Activated CD4-positive, alpha-beta T cell treated with anti-CD3 and anti-CD28 coated beads, Interleukin-2, amount 10 ng/mL, durations not matched to agents 24 days and 14 days (primary cell): ENCODE measurements at regions not wholly inside any gene's neighbourhood (a gene's known extent, or its start where the extent isn't known, plus 50 kb on each side); places are given as distances from the start of the nearest gene placed in this dataset.

Source experiments
- DNase-seq: peaks from one replicate; pipeline ENCODE4 v3.0.0; 2022
- H3K27ac Mint-ChIP-seq: one replicate; pipeline ENCODE4 v1.8.0; 2022; ENCODE audit warnings: mild to moderate bottlenecking, mixed read lengths
- H3K27me3 Mint-ChIP-seq: one replicate; pipeline ENCODE4 v1.8.0; 2022; ENCODE audit warnings: mixed read lengths
- H3K36me3 Mint-ChIP-seq: one replicate; pipeline ENCODE4 v1.8.0; 2022; ENCODE audit warnings: low read depth, mild to moderate bottlenecking, mixed read lengths
- H3K4me1 Mint-ChIP-seq: one replicate; pipeline ENCODE4 v1.8.0; 2021; ENCODE audit warnings: mixed read lengths
- H3K4me3 Mint-ChIP-seq: one replicate; pipeline ENCODE4 v1.8.0; 2022; ENCODE audit warnings: mild to moderate bottlenecking, moderate library complexity, mixed read lengths
- H3K9me3 Mint-ChIP-seq: one replicate; pipeline ENCODE4 v1.8.0; 2021; ENCODE audit warnings: mixed read lengths
- intact Hi-C: fragments of 100-400 bp; cut with micrococcal nuclease; formaldehyde crosslinking; loops from one replicate; pipeline ENCODE4 v1.15.1; 2023

DNA sequence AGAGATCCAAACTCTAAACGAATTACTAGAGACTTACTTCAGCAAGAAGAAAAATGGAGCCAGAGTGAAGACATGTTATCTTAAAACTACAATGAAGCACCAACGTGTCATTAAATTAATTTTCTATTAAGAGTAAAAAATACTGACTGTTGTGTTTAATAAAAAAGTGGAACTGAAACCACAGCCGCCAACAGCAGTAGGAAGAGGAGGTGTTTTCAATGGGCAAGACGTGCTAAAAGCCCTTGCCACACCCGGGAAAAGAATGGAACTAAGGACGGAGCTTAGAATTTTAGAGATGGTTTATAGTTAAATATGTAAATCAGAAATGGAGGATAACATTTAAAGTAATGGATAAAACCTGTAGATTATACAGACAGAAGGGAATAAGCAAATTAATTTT, 608.7 kb downstream of the TFAP2A start:
- no peak overlapping the region for H3K27ac Mint-ChIP-seq
- no peaks in the 10 kb centered on the region for H3K4me1 Mint-ChIP-seq
- intact Hi-C loops, result no loop called here
- H3K9me3 Mint-ChIP-seq, result no peaks in the 10 kb centered on the region
- DNase-seq, result no peak
- no peak overlapping the region for H3K4me3 Mint-ChIP-seq
- H3K36me3 Mint-ChIP-seq, result no peaks in the 10 kb centered on the region
- H3K27me3 Mint-ChIP-seq, result no peaks in the 10 kb centered on the region

DNA sequence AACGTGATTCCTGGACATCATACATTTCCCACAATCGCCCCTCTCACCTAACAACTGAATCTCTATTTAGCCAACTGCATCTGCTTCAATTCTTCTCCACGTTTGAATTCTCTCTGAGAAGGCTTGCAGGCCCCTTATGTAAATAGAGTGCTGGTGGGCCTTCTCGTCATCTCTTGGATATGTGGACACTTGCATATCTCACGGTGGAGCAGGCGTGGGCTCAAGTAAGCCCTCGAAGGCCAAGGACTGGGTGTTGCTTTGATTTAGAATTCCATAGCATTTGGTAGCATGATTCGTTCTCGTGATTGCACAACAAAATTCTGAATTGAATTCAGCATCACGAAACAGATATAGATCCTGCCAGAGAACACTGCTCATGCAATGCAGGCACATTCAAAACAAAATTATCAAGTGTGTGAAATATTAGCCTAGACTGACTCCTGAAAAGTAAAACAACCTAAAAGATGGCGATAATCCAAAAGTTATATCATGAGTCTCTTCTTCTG, 613.6 kb downstream of the TFAP2A start:
- Mint-ChIP-seq H3K4me1 (no peaks in the 10 kb centered on the region), H3K9me3 (no peaks in the 10 kb centered on the region), H3K4me3 (no peak overlapping the region), H3K36me3 (no peaks in the 10 kb centered on the region), H3K27ac (no peak overlapping the region), H3K27me3 (no peaks in the 10 kb centered on the region)
- intact Hi-C loops, result no loop called here
- DNase-seq, result no peak

DNA sequence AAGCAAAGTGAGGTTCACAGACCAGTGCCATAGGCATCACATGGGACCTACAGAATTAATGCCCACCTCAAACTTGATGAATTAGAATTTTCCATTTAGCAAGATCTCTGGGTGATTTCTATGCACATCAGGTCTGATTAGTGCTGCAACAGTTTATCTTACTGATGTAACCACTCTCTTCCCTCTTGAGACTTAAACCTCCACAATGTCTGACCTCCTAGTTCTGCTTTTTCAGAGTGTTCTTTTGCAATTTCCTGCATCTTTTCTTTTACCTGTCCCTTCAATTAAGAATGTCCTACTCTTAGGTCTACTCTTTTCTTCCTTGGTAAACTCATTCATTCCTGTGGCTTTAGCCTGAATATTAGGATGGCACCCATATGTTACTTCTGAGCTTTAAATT, 615.3 kb downstream of the TFAP2A start:
- no peaks in the 10 kb centered on the region for H3K27me3 Mint-ChIP-seq
- H3K4me1 Mint-ChIP-seq, result no peaks in the 10 kb centered on the region
- H3K4me3 Mint-ChIP-seq, result no peak overlapping the region
- no peaks in the 10 kb centered on the region for H3K36me3 Mint-ChIP-seq
- no peak for DNase-seq
- no peak overlapping the region for H3K27ac Mint-ChIP-seq
- intact Hi-C loops, result no loop called here
- H3K9me3 Mint-ChIP-seq, result peaks cover 4% of the 10 kb centered on the region

DNA sequence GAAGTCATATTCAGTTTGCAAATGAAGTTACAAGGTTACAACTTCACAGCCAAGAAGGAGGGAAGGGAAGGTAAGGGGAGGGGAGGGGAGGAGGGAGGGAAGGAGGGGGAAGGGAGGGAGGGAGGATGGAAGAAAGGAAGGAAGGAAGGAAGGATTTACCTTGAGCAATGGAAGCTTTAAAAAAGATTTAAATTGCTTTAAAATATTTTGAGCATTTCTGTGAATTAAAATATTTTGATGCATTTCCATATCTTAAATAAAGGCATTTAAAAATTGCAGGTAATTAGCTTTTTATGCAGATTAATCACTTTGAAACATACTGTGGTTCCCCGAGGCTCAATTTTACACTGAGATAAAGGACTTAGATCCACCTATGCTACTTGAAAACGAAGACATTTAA, 618.0 kb downstream of the TFAP2A start:
- no peak overlapping the region for H3K4me3 Mint-ChIP-seq
- no peak for DNase-seq
- no peak overlapping the region for H3K27ac Mint-ChIP-seq
- no peaks in the 10 kb centered on the region for H3K36me3 Mint-ChIP-seq
- H3K27me3 Mint-ChIP-seq, result no peaks in the 10 kb centered on the region
- H3K9me3 Mint-ChIP-seq, result peaks cover 4% of the 10 kb centered on the region
- no peaks in the 10 kb centered on the region for H3K4me1 Mint-ChIP-seq
- intact Hi-C loops, result no loop called here

DNA sequence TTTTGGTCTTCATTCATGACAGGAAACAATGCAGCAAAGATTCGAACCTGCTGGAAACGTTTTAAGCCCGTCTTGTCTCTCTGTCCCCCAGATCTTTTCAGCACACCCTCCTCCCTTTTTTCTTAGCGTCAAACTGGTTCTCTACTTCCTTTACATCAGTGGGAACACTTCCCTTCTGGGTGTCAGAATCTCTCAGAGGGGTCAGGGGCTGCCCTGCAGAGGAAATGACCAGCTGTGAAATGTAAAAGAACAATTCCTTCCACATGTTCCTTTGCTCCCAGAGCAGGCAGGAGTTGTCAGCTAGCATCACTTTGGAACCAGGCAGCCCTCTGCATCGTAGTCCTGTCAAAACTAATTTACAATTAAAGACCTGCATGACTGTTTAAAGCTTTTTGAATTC, 619.0 kb downstream of the TFAP2A start:
- Mint-ChIP-seq H3K4me3 (no peak overlapping the region), H3K36me3 (no peaks in the 10 kb centered on the region), H3K9me3 (peaks cover 4% of the 10 kb centered on the region), H3K27ac (no peak overlapping the region), H3K27me3 (no peaks in the 10 kb centered on the region), H3K4me1 (no peaks in the 10 kb centered on the region)
- DNase-seq, result no peak
- intact Hi-C loops, result no loop called here

DNA sequence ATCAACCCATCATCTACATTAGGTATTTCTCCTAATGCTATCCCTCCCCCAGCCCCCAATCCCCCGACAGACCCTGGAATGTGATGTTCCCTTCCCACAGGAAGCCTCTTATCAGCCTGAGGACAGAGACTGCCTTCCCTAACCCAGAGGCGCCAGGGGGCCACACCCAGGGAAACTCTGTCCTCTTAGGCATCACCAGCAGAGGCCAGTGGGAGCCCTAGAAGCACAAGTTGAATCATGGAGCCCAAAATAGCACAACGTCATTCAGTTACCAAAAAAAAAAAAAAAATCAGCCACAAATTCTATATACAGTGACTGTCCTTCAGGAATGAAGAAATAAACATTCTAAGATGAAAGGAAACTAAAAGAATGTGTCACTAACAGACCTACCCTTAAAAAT, 625.7 kb downstream of the TFAP2A start:
- intact Hi-C loops, result no loop called here
- no peak overlapping the region for H3K27ac Mint-ChIP-seq
- no peaks in the 10 kb centered on the region for H3K36me3 Mint-ChIP-seq
- no peaks in the 10 kb centered on the region for H3K27me3 Mint-ChIP-seq
- no peak overlapping the region for H3K4me3 Mint-ChIP-seq
- no peaks in the 10 kb centered on the region for H3K4me1 Mint-ChIP-seq
- no peaks in the 10 kb centered on the region for H3K9me3 Mint-ChIP-seq
- no peak for DNase-seq

DNA sequence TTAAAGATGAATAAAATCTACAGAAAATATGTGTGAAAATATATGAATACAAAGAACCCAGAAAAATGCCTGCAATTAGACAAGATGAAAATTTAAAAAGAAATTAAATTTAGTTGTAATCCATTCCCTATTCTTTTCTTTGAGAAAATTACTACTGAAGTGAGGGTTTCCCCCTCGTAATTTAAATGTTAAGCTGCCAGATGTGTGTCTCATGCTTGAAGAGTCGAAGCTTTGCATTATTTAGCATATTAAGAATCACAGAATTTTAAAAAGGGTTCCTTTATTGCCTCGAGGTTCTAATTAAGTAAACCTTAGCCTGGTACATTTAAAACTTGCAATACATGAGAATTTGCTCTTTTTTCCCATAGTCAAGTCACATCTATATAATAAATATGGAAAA, 630.1 kb downstream of the TFAP2A start:
- H3K27ac Mint-ChIP-seq, result no peak overlapping the region
- H3K4me1 Mint-ChIP-seq, result no peaks in the 10 kb centered on the region
- intact Hi-C loops, result no loop called here

DNA sequence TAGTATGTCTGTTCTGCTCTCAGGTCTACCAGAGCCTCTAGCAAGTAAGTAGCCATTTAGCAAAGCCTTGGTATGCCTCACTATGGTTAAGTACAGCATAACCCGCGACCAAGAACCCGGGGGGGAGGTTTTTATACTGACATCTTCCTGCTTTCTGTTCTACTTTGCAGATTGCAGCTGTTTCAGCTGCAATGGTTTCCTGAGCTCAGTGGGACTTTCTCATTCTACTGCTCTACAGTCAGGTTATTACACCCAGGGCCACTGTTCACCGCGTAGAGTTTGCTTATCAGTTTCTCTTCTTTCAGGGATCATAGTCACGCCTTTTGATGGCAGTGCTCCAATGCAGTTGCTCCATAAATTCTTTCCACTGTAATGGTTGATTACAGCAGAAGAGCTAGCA, 631.3 kb downstream of the TFAP2A start:
- Mint-ChIP-seq H3K27me3 (no peaks in the 10 kb centered on the region), H3K4me3 (no peak overlapping the region), H3K36me3 (no peaks in the 10 kb centered on the region), H3K27ac (no peak overlapping the region), H3K4me1 (no peaks in the 10 kb centered on the region), H3K9me3 (no peaks in the 10 kb centered on the region)
- intact Hi-C loops, result no loop called here
- DNase-seq, result no peak

More for the DNA sequence above, 630.1 kb downstream of the TFAP2A start:
- Mint-ChIP-seq H3K9me3 (no peaks in the 10 kb centered on the region), H3K27me3 (no peaks in the 10 kb centered on the region), H3K4me3 (no peak overlapping the region), H3K36me3 (no peaks in the 10 kb centered on the region)
- DNase-seq, result no peak

DNA sequence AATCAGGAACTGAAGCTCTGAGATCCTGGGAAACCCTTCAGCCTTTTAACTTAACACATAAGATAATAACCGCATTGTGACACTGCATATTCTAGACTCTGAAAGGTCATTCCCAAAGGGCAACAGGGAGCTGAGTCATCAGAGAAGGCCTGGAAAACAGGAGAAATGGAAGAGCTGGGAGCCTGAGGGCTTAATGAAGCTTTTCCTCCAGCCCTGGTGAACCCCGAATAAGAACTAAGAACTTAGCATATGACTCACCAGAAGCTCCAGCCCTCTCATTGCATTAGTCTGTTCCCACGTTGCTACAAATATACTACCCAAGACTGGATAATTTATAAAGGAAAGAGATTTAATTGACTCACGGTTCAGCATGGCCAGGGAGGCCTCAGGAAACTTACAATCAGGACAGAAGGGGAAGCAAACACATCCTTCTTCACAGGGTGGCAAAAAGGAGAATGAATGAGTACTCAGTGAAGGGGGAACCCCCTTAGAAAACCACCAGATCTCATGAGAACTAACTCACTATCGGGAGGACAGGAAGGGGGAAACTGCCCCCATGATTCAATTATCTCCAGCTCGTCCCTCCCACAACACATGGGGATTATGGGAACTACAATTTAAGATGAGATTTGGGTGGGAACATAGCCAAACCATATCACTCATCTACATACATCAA, 648.5 kb downstream of the TFAP2A start:
- no peaks in the 10 kb centered on the region for H3K27me3 Mint-ChIP-seq
- H3K4me1 Mint-ChIP-seq, result no peaks in the 10 kb centered on the region
- no peak overlapping the region for H3K4me3 Mint-ChIP-seq
- H3K27ac Mint-ChIP-seq, result no peak overlapping the region
- no peaks in the 10 kb centered on the region for H3K9me3 Mint-ChIP-seq
- no peaks in the 10 kb centered on the region for H3K36me3 Mint-ChIP-seq
- intact Hi-C loops, result no loop called here
- DNase-seq, result no peak

DNA sequence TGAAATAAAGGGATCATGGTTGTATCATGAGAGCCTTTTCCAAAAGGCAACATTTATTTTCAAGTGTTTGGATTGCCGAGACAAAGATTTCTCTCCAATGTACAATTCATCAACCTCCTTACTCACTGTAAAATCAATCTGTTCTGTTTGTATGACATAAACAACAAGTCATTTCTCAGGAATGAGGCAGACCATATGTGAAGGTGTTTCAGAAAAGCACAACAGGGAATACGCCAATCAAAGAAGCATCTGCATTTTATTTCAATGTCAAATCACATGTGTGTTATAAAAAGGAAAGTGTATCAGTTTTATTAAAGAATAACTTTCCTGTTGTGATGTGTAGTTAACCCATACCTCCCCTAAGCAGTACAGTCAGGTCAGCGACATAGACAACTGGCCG, 653.7 kb downstream of the TFAP2A start:
- no peak for DNase-seq
- H3K36me3 Mint-ChIP-seq, result no peaks in the 10 kb centered on the region
- H3K9me3 Mint-ChIP-seq, result no peaks in the 10 kb centered on the region
- H3K4me1 Mint-ChIP-seq, result no peaks in the 10 kb centered on the region
- H3K4me3 Mint-ChIP-seq, result no peak overlapping the region
- H3K27me3 Mint-ChIP-seq, result no peaks in the 10 kb centered on the region
- intact Hi-C loops, result no loop called here
- no peak overlapping the region for H3K27ac Mint-ChIP-seq

DNA sequence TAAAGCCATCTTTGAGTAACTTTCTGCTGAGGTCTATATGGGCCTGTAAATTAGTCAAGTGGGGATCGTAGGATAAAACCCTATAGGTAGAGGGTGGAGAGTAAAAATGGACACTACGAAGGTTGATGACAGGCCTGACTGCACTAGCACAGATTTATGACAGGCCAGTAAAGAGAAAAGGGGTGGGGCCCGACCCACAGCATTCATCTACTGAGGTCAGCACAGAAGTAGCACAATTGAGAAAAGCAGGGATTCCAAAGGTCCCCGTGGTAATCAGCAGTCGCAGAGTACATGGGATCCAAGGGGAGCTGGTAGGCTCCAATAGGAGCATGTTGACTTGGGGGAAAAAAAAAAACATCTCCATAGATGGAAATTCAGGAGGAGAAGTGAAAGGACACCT, 660.4 kb downstream of the TFAP2A start:
- no peaks in the 10 kb centered on the region for H3K36me3 Mint-ChIP-seq
- no peaks in the 10 kb centered on the region for H3K4me1 Mint-ChIP-seq
- intact Hi-C loops, result no loop called here
- H3K4me3 Mint-ChIP-seq, result no peak overlapping the region
- DNase-seq, result no peak
- no peak overlapping the region for H3K27ac Mint-ChIP-seq
- no peaks in the 10 kb centered on the region for H3K27me3 Mint-ChIP-seq
- peaks cover 5% of the 10 kb centered on the region for H3K9me3 Mint-ChIP-seq

DNA sequence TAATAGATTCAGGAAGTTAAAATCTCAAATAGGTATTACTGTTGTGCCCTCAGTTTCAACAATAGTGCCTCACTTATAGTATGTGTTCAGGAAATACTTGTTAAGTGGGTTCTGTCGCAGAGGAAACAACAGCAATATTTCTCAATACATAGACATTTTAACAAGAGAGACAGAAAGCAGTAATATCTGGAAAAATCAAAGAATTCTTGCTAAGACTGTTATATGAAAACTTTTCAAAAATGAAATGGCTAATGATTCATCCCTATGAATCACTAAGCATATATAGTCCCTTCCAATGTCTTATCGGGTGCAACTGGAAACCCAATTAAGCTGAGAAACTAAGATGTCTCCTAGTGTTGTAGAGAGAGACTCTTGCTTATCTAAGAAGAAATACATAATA, 668.9 kb downstream of the TFAP2A start:
- Mint-ChIP-seq H3K27me3 (no peaks in the 10 kb centered on the region), H3K36me3 (no peaks in the 10 kb centered on the region), H3K9me3 (peaks cover 4% of the 10 kb centered on the region), H3K4me3 (no peak overlapping the region), H3K4me1 (no peaks in the 10 kb centered on the region), H3K27ac (no peak overlapping the region)
- intact Hi-C loops, result no loop called here
- no peak for DNase-seq

DNA sequence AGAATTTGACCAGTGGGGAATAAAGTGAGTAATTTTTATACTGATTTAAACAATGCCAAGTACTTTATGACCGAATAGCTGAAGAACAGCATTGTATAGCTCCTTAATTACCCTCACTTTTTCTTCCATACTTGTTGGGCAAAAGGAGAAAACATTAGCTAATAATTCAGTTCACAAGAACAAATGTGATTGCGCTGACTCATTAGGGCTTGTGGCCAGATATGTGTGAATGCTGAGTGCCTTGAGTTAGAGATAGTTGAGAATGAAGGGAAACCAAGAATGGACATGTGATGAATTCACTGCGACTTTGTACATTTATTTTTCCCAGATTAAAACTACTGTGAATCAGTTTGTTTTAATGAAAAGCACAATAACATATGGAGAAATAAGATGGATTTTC, 669.4 kb downstream of the TFAP2A start:
- Mint-ChIP-seq H3K27ac (no peak overlapping the region), H3K27me3 (no peaks in the 10 kb centered on the region), H3K36me3 (no peaks in the 10 kb centered on the region), H3K4me1 (no peaks in the 10 kb centered on the region), H3K9me3 (peaks cover 4% of the 10 kb centered on the region), H3K4me3 (no peak overlapping the region)
- no peak for DNase-seq
- intact Hi-C loops, result no loop called here

DNA sequence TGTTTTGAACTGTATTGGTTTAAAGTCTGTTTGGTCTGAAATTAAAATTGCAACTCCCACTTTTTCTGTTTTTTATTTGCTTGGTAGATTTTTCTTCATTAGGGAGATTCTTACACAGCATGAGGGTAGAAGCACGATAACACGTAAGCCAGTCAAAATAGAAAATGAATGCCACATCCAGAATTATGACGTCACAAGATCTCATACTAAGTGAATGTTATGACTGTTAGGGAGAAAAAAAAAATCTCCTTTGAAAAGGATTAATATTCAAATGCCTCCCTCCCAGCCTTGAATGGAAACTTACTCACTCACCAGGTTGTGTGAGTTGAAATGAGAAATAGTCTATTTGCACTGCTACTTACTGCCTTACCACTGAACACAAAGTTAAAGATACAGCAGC, 670.8 kb downstream of the TFAP2A start:
- no peak for DNase-seq
- no peaks in the 10 kb centered on the region for H3K36me3 Mint-ChIP-seq
- H3K27me3 Mint-ChIP-seq, result no peaks in the 10 kb centered on the region
- peaks cover 4% of the 10 kb centered on the region for H3K9me3 Mint-ChIP-seq
- no peak overlapping the region for H3K27ac Mint-ChIP-seq
- intact Hi-C loops, result no loop called here
- no peak overlapping the region for H3K4me3 Mint-ChIP-seq
- H3K4me1 Mint-ChIP-seq, result no peaks in the 10 kb centered on the region

DNA sequence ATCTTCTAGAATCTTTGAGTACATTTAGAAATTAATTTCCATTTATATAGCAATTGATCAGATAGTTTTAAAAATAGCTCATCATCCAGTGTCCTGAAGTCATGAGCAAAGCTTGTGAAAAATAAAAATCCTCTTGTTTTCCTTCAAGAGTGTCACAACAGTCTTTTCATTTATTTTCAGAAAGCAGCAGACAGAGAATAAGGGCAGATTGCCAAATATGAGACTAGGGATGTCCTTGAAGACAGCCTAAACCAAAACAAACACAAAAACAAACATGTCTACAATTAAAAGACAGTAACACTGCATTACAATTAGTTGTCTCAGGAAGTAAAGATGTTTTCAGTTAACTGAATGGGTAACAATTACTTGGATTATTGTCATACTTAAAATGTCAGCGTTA, 682.8 kb downstream of the TFAP2A start:
- no peak overlapping the region for H3K27ac Mint-ChIP-seq
- intact Hi-C loops, result no loop called here
- no peaks in the 10 kb centered on the region for H3K36me3 Mint-ChIP-seq
- peaks cover 8% of the 10 kb centered on the region for H3K9me3 Mint-ChIP-seq
- no peak for DNase-seq
- no peak overlapping the region for H3K4me3 Mint-ChIP-seq
- no peaks in the 10 kb centered on the region for H3K27me3 Mint-ChIP-seq
- H3K4me1 Mint-ChIP-seq, result no peaks in the 10 kb centered on the region
